ENCODE measurements at regions not wholly inside any gene's neighbourhood (a gene's known extent, or its start where the extent isn't known, plus 50 kb on each side); places are given as distances from the start of the nearest gene placed in this dataset.

- no peak overlapping the region for H3K27ac ChIP-seq (ENCODE audit: low read depth, low read length, poor library complexity, severe bottlenecking)
- DNase-seq (ENCODE audit: low spot score): no peak
- H3K4me1 ChIP-seq (ENCODE audit: insufficient read depth, low read length, poor library complexity, severe bottlenecking): no peaks in the 10 kb centered on the region
- no peak overlapping the region for H3K4me2 ChIP-seq (ENCODE audit: low read length)
- ChIA-PET CTCF (ENCODE audit: unreplicated experiment) (no interaction called here), POLR2A (interaction anchor here (0.6 kb wide), 1 partner anchor 11 kb away, joined by 4 read pairs; no protein-coding TSS in a partner anchor)
- no peaks in the 10 kb centered on the region for H3K9me3 ChIP-seq (ENCODE audit: low read length)
- TF ChIP-seq EZH2phosphoT487 (IDR thresholded peaks at IDR 0.05; ENCODE audit: borderline replicate concordance, low read depth, low read length) (no peak), CTCF (conservative IDR thresholded peaks at IDR 0.05; ENCODE audit: low read length) (no peak)
- BruUV-seq (replicated peaks): no TSS peak
- no peaks in the 10 kb centered on the region for H3K79me2 ChIP-seq (ENCODE audit: insufficient read depth, low read depth, low read length)
- H3K9me2 ChIP-seq (ENCODE audit: insufficient read depth, low read length): no peaks in the 10 kb centered on the region
- intact Hi-C loops (cut with micrococcal nuclease; ENCODE audit: unreplicated experiment): no loop called here
- H2AFZ ChIP-seq (ENCODE audit: low read length): no peak overlapping the region
- no peak overlapping the region for H3K4me3 ChIP-seq (ENCODE audit: low read depth, low read length, poor library complexity, severe bottlenecking)
- H4K20me1 ChIP-seq (ENCODE audit: insufficient read depth, low read length): no peaks in the 10 kb centered on the region
- no peaks in the 10 kb centered on the region for H3K36me3 ChIP-seq (ENCODE audit: insufficient read depth, low read length)
Observed at GRCh38 chr11:42951266-42951665, 360.5 kb upstream of the API5 start.

- Histone ChIP-seq H3K9me2 (ENCODE audit: insufficient read depth, low read length) (no peaks in the 10 kb centered on the region), H3K36me3 (ENCODE audit: insufficient read depth, low read length) (no peaks in the 10 kb centered on the region), H4K20me1 (ENCODE audit: insufficient read depth, low read length) (no peaks in the 10 kb centered on the region), H3K4me3 (ENCODE audit: low read depth, low read length, poor library complexity, severe bottlenecking) (no peak overlapping the region), H3K27ac (ENCODE audit: low read depth, low read length, poor library complexity, severe bottlenecking) (no peak overlapping the region), H3K4me2 (ENCODE audit: low read length) (no peak overlapping the region), H3K9me3 (ENCODE audit: low read length) (no peaks in the 10 kb centered on the region), H3K79me2 (ENCODE audit: insufficient read depth, low read depth, low read length) (no peaks in the 10 kb centered on the region), H2AFZ (ENCODE audit: low read length) (no peak overlapping the region), H3K4me1 (ENCODE audit: insufficient read depth, low read length, poor library complexity, severe bottlenecking) (no peaks in the 10 kb centered on the region)
- no peak for DNase-seq (ENCODE audit: low spot score)
- TF ChIP-seq EZH2phosphoT487 (IDR thresholded peaks at IDR 0.05; ENCODE audit: borderline replicate concordance, low read depth, low read length): no peak
- TF ChIP-seq CTCF (conservative IDR thresholded peaks at IDR 0.05; ENCODE audit: low read length): no peak
- ChIA-PET CTCF (ENCODE audit: unreplicated experiment) (no interaction called here), POLR2A (no interaction called here)
- intact Hi-C loops (cut with micrococcal nuclease; ENCODE audit: unreplicated experiment): no loop called here
- BruUV-seq (replicated peaks): no TSS peak
Observed at GRCh38 chr11:42957831-42958230, 354.0 kb upstream of the API5 start.

- Histone ChIP-seq H2AFZ (ENCODE audit: low read length) (no peak overlapping the region), H3K36me3 (ENCODE audit: insufficient read depth, low read length) (no peaks in the 10 kb centered on the region), H3K27ac (ENCODE audit: low read depth, low read length, poor library complexity, severe bottlenecking) (no peak overlapping the region), H3K9me3 (ENCODE audit: low read length) (no peaks in the 10 kb centered on the region), H3K4me1 (ENCODE audit: insufficient read depth, low read length, poor library complexity, severe bottlenecking) (no peaks in the 10 kb centered on the region), H3K79me2 (ENCODE audit: insufficient read depth, low read depth, low read length) (no peaks in the 10 kb centered on the region), H4K20me1 (ENCODE audit: insufficient read depth, low read length) (no peaks in the 10 kb centered on the region), H3K4me3 (ENCODE audit: low read depth, low read length, poor library complexity, severe bottlenecking) (no peak overlapping the region), H3K4me2 (ENCODE audit: low read length) (no peak overlapping the region), H3K9me2 (ENCODE audit: insufficient read depth, low read length) (no peaks in the 10 kb centered on the region)
- POLR2A ChIA-PET: no interaction called here
- DNase-seq (ENCODE audit: low spot score): no peak
- no TSS peak for BruUV-seq (replicated peaks)
- CTCF ChIA-PET (ENCODE audit: unreplicated experiment): no interaction called here
- TF ChIP-seq CTCF (conservative IDR thresholded peaks at IDR 0.05; ENCODE audit: low read length) (no peak), EZH2phosphoT487 (IDR thresholded peaks at IDR 0.05; ENCODE audit: borderline replicate concordance, low read depth, low read length) (no peak)
- intact Hi-C loops (cut with micrococcal nuclease; ENCODE audit: unreplicated experiment): no loop called here
Observed at GRCh38 chr11:42958635-42959034, 353.2 kb upstream of the API5 start.

All from OCI-LY7 (cell line).